EH (cell line): ENCODE measurements at regions not wholly inside any gene's neighbourhood (a gene's known extent, or its start where the extent isn't known, plus 50 kb on each side); places are given as distances from the start of the nearest gene placed in this dataset.
A peak's percentile ranks its signal among the peaks of the same experiment; 100 is the strongest.

ENCODE experiments used
- DNase-seq: peaks from one replicate; pipeline ENCODE4 v3.0.0-alpha.2; 2015; ENCODE audit warnings: low read depth

- peak; percentile 82 for DNase-seq
Measured at GRCh38 chr6:22940581-22941290, 371.4 kb downstream of the HDGFL1 start.

- no peak for DNase-seq
Measured at GRCh38 chr6:22942403-22942802, 373.0 kb downstream of the HDGFL1 start.

- no peak for DNase-seq
Measured at GRCh38 chr6:22943327-22943726, 374.0 kb downstream of the HDGFL1 start.

GRCh38 chr6:22949967-22950366 is 380.6 kb downstream of the HDGFL1 start:
- no peak for DNase-seq

- DNase-seq: peak; percentile 18
Measured at GRCh38 chr6:22952097-22952496, 382.7 kb downstream of the HDGFL1 start.

- DNase-seq: peak; percentile 15
Measured at GRCh38 chr6:22954749-22955385, 385.5 kb downstream of the HDGFL1 start.

GRCh38 chr6:22956029-22956681 is 386.8 kb downstream of the HDGFL1 start:
- no peak for DNase-seq

GRCh38 chr6:22958677-22959076 is 389.3 kb downstream of the HDGFL1 start:
- DNase-seq: no peak

- no peak for DNase-seq
Measured at GRCh38 chr6:22959571-22959970, 390.2 kb downstream of the HDGFL1 start.

- DNase-seq: no peak
Measured at GRCh38 chr6:22964334-22964733, 395.0 kb downstream of the HDGFL1 start.

GRCh38 chr6:22965889-22966288 is 396.5 kb downstream of the HDGFL1 start:
- no peak for DNase-seq

- no peak for DNase-seq
Measured at GRCh38 chr6:22966691-22967422, 397.5 kb downstream of the HDGFL1 start.

GRCh38 chr6:22970004-22970403 is 400.6 kb downstream of the HDGFL1 start:
- no peak for DNase-seq

GRCh38 chr6:22972771-22973170 is 403.4 kb downstream of the HDGFL1 start:
- no peak for DNase-seq

- DNase-seq: no peak
Measured at GRCh38 chr6:22975079-22975478, 405.7 kb downstream of the HDGFL1 start.

GRCh38 chr6:22980446-22980845 is 411.1 kb downstream of the HDGFL1 start:
- DNase-seq: peak; percentile 60

GRCh38 chr6:23002044-23002619 is 432.8 kb downstream of the HDGFL1 start:
- no peak for DNase-seq

- peak; percentile 80 for DNase-seq
Measured at GRCh38 chr6:23003671-23004467, 434.5 kb downstream of the HDGFL1 start.

- DNase-seq: peak; percentile 11
Measured at GRCh38 chr6:23006656-23007055, 437.3 kb downstream of the HDGFL1 start.

- DNase-seq: no peak
Measured at GRCh38 chr6:23011615-23012014, 442.2 kb downstream of the HDGFL1 start.

- DNase-seq: peak; percentile 3
Measured at GRCh38 chr6:23013776-23014175, 444.4 kb downstream of the HDGFL1 start.
